ENCODE measurements at regions not wholly inside any gene's neighbourhood (a gene's known extent, or its start where the extent isn't known, plus 50 kb on each side); places are given as distances from the start of the nearest gene placed in this dataset.

- TF ChIP-seq CTCF (IDR thresholded peaks at IDR 0.05; ENCODE audit: low read length): no peak
- TF ChIP-seq EZH2 (IDR thresholded peaks at IDR 0.05; ENCODE audit: borderline replicate concordance, low read length): no peak
Measured at GRCh38 chr1:233445737-233446136, 118.2 kb downstream of the MAP3K21 start.
